ENCODE measurements at regions not wholly inside any gene's neighbourhood (a gene's known extent, or its start where the extent isn't known, plus 50 kb on each side); places are given as distances from the start of the nearest gene placed in this dataset.
A peak's percentile ranks its signal among the peaks of the same experiment; 100 is the strongest.

GRCh38 chr4:38430841-38431240 lies 233.2 kb upstream of the KLF3 start:
- TF ChIP-seq, protein P1, sequence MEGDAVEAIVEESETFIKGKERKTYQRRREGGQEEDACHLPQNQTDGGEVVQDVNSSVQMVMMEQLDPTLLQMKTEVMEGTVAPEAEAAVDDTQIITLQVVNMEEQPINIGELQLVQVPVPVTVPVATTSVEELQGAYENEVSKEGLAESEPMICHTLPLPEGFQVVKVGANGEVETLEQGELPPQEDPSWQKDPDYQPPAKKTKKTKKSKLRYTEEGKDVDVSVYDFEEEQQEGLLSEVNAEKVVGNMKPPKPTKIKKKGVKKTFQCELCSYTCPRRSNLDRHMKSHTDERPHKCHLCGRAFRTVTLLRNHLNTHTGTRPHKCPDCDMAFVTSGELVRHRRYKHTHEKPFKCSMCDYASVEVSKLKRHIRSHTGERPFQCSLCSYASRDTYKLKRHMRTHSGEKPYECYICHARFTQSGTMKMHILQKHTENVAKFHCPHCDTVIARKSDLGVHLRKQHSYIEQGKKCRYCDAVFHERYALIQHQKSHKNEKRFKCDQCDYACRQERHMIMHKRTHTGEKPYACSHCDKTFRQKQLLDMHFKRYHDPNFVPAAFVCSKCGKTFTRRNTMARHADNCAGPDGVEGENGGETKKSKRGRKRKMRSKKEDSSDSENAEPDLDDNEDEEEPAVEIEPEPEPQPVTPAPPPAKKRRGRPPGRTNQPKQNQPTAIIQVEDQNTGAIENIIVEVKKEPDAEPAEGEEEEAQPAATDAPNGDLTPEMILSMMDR (IDR thresholded peaks at IDR 0.05): no peak
- no peak for TF ChIP-seq POLR2A (IDR thresholded peaks at IDR 0.05)
- H3K27ac ChIP-seq: no peak overlapping the region
- intact Hi-C loops (cut with DNase I): no loop called here
- no peak for DNase-seq
- no peaks in the 10 kb centered on the region for H3K4me1 ChIP-seq
- H3K27me3 ChIP-seq: no peaks in the 10 kb centered on the region
- H3K36me3 ChIP-seq: no peaks in the 10 kb centered on the region
- no peaks in the 10 kb centered on the region for H3K9me3 ChIP-seq
- 93 to 96% methylated on average over 2 of the region's 2 CpGs for WGBS, 2 donors
- H3K4me3 ChIP-seq (replicated peaks in 1 of 3): no peak overlapping the region

DNA sequence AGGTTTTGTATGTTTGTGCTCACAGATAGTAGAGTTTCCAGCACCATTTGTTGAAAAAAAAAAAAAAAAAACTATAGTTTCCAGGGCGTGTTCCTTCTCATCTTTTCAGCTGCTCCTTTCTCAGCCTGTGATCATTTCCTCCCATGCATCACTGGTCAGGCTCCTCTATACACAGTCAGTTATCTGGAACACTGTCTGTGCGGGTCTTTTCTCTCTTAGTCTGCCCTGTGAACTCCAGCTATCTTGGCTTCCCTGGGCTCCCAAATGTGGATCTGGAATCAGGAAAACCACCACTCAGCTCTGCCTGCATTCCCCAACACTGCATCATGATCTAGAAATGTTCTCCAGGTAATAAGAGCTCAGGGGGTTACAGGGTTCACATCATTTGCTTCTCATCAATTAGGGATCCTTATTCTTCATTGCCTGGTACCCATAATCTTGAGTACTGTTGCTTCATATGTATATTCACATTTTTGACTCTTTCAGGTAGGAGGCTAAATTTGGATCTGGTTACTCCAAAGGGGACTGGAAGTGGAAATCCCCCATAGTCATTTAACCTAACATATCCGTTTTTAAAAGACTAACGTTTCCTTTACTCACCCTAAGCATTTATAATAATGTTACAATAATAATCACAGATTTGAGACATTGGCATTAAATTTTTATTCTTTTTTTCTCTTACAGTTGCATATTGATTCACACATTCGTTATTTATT lies 221.8 kb upstream of the KLF3 start:
- intact Hi-C loops (cut with DNase I): no loop called here
- Histone ChIP-seq H3K27me3 (no peaks in the 10 kb centered on the region), H3K4me1 (no peaks in the 10 kb centered on the region), H3K4me3 (replicated peaks in 1 of 3) (no peak overlapping the region), H3K36me3 (no peaks in the 10 kb centered on the region), H3K9me3 (no peaks in the 10 kb centered on the region), H3K27ac (no peak overlapping the region)
- TF ChIP-seq, protein P1 (IDR thresholded peaks at IDR 0.05): no peak
- TF ChIP-seq POLR2A (IDR thresholded peaks at IDR 0.05): no peak
- 83 to 85% methylated on average over 5 of the region's 5 CpGs for WGBS, 2 donors
- DNase-seq: no peak

- Histone ChIP-seq H3K27ac (no peak overlapping the region), H3K4me1 (peaks cover 0 to 7% of the 10 kb centered on the region in 2 donors), H3K27me3 (no peaks in the 10 kb centered on the region), H3K36me3 (no peaks in the 10 kb centered on the region), H3K4me3 (replicated peaks in 1 of 3) (no peak overlapping the region), H3K9me3 (no peaks in the 10 kb centered on the region)
- intact Hi-C loops (cut with DNase I): no loop called here
- DNase-seq: no peak
- 92 to 93% methylated on average over 7 of the region's 7 CpGs for WGBS, 2 donors
- TF ChIP-seq, protein P1 (IDR thresholded peaks at IDR 0.05): no peak
- TF ChIP-seq POLR2A (IDR thresholded peaks at IDR 0.05): no peak
Observed at GRCh38 chr4:38449506-38450174, 214.4 kb upstream of the KLF3 start.

GRCh38 chr4:38452009-38452408 lies 212.0 kb upstream of the KLF3 start:
- intact Hi-C loops (cut with DNase I): no loop called here
- no peaks in the 10 kb centered on the region for H3K9me3 ChIP-seq
- no peak overlapping the region for H3K27ac ChIP-seq
- TF ChIP-seq POLR2A (IDR thresholded peaks at IDR 0.05): no peak
- TF ChIP-seq, protein P1 (IDR thresholded peaks at IDR 0.05): no peak
- no peaks in the 10 kb centered on the region for H3K27me3 ChIP-seq
- no peaks in the 10 kb centered on the region for H3K36me3 ChIP-seq
- no peak for DNase-seq
- no peak overlapping the region for H3K4me3 ChIP-seq (replicated peaks in 1 of 3)
- peaks cover 0 to 7% of the 10 kb centered on the region in 2 donors for H3K4me1 ChIP-seq

GRCh38 chr4:38452542-38452941 lies 211.5 kb upstream of the KLF3 start:
- Histone ChIP-seq H3K27ac (no peak overlapping the region), H3K4me1 (peaks cover 0 to 7% of the 10 kb centered on the region in 2 donors), H3K4me3 (replicated peaks in 1 of 3) (no peak overlapping the region), H3K36me3 (no peaks in the 10 kb centered on the region), H3K27me3 (no peaks in the 10 kb centered on the region), H3K9me3 (no peaks in the 10 kb centered on the region)
- TF ChIP-seq POLR2A (IDR thresholded peaks at IDR 0.05): no peak
- TF ChIP-seq, protein P1 (IDR thresholded peaks at IDR 0.05): no peak
- peak in 1 of 2 donors; percentile 8 for DNase-seq
- intact Hi-C loops (cut with DNase I): no loop called here
- 51 to 67% methylated on average over 3 of the region's 3 CpGs for WGBS, 2 donors
